A549 (cell line): ENCODE measurements at regions not wholly inside any gene's neighbourhood (a gene's known extent, or its start where the extent isn't known, plus 50 kb on each side); places are given as distances from the start of the nearest gene placed in this dataset.
"Not testable (repeated sequence)": the region's sequence is repeated elsewhere in the genome, so short reads cannot be mapped to it uniquely, and the experiment has no call there.

Experiments used
- ATAC-seq, 2 experiments: fragments of 200-7000 bp in 1 of 2; fragments of >200 bp in 1 of 2; cut with Nextera tagmentation in 1 of 2; cut with Tn5 transposase in 1 of 2; 3 replicates each; pipeline versions ENCODE4 v1.8.0 to v1.9.1; 2018 to 2020; ENCODE audit warnings: mild to moderate bottlenecking in 1 of 2, moderate library complexity in 1 of 2
- CTCF ChIA-PET: fragments of 300-600 bp; sonication (Branson Sonifier 250); formaldehyde crosslinking; extraction: SDS; loops from one replicate; lab custom pipeline; 2021; ENCODE audit warnings: antibody characterized with exemption, inconsistent platforms; lab: Yijun Ruan, JAX
- POLR2A ChIA-PET: fragments of 350-600 bp; formaldehyde crosslinking; extraction: SDS; loops from one replicate; lab custom pipeline; 2021; ENCODE audit warnings: antibody characterized with exemption, inconsistent platforms; lab: Yijun Ruan, JAX
- DNase-seq, 2 experiments: peaks; one replicate each; pipeline versions ENCODE4 v3.0.0 to v3.0.0-alpha.2; 2011 to 2016; ENCODE audit warnings: low read depth in 1 of 2, low spot score in 1 of 2
- FAIRE-seq: peaks from 2 replicates; lab custom pipeline; 2011; peaks lifted over from hg19 to GRCh38; lab: Jason Lieb, UNC
- H3K27ac ChIP-seq, 2 experiments: fragments of >200 bp; sonication (Bioruptor Twin); formaldehyde crosslinking; 3 replicates each; pipeline ENCODE4 v1.5.1; 2016 to 2017
- H3K4me1 ChIP-seq: fragments of >200 bp; sonication (Bioruptor Twin); formaldehyde crosslinking; 3 replicates; pipeline ENCODE4 v1.6.1; 2016
- H3K4me2 ChIP-seq: fragments of >200 bp; sonication (Bioruptor Twin); formaldehyde crosslinking; 3 replicates; pipeline ENCODE4 v1.6.1; 2016
- H3K4me3 ChIP-seq: fragments of >200 bp; sonication (Bioruptor Twin); formaldehyde crosslinking; 3 replicates; pipeline ENCODE4 v1.5.1; 2016
- H3K9me3 ChIP-seq: fragments of >200 bp; sonication (Bioruptor Twin); formaldehyde crosslinking; 3 replicates; pipeline ENCODE4 v1.6.1; 2016
- CBX8 ChIP-seq: fragments of 200-600 bp; sonication (generic); IDR thresholded peaks from 2 replicates; pipeline ENCODE4 v1.6.1; 2016
- CHD4 ChIP-seq: fragments of 200-600 bp; sonication (generic); IDR thresholded peaks from 2 replicates; pipeline ENCODE4 v1.6.1; 2016; ENCODE audit warnings: antibody characterized with exemption, mild to moderate bottlenecking, borderline replicate concordance
- CTCF ChIP-seq: fragments of >200 bp; sonication (Bioruptor Twin); formaldehyde crosslinking; IDR thresholded peaks from 3 replicates; pipeline ENCODE4 v1.5.1; 2016
- EP300 ChIP-seq, 2 experiments: fragments of >200 bp; sonication (Bioruptor Twin); formaldehyde crosslinking; IDR thresholded peaks; 2 replicates in 1 of 2; 3 replicates in 1 of 2; pipeline ENCODE4 v1.6.1; 2016 to 2017
- ESRRA ChIP-seq: fragments of 150-350 bp; IDR thresholded peaks from 2 replicates; pipeline ENCODE4 v1.6.1; 2014; ENCODE audit warnings: mild to moderate bottlenecking, low read length, borderline replicate concordance
- FOSB ChIP-seq: fragments of 250-450 bp; sonication (Bioruptor Pico); IDR thresholded peaks from 2 replicates; pipeline ENCODE4 v1.5.0; 2020; ENCODE audit warnings: mild to moderate bottlenecking, moderate library complexity
- FOXS1 ChIP-seq: fragments of 250-450 bp; sonication (Bioruptor Pico); IDR thresholded peaks from 2 replicates; pipeline ENCODE4 v1.5.0; 2020; ENCODE audit warnings: mild to moderate bottlenecking, moderate library complexity
- GATA3 ChIP-seq: IDR thresholded peaks from 2 replicates; pipeline ENCODE4 v1.6.1; 2012; ENCODE audit warnings: borderline replicate concordance
- HDAC2 ChIP-seq: fragments of 200-600 bp; sonication (generic); IDR thresholded peaks from 2 replicates; pipeline ENCODE4 v1.6.1; 2016
- HEYL ChIP-seq: fragments of 250-450 bp; sonication (Bioruptor Pico); IDR thresholded peaks from 2 replicates; pipeline ENCODE4 v1.8.0; 2021; ENCODE audit warnings: mild to moderate bottlenecking, moderate library complexity
- HMGXB4 ChIP-seq: fragments of 250-450 bp; sonication (Bioruptor Pico); IDR thresholded peaks from 2 replicates; pipeline ENCODE4 v1.5.0; 2021; ENCODE audit warnings: mild to moderate bottlenecking, moderate library complexity, borderline replicate concordance
- JUNB ChIP-seq: fragments of >200 bp; sonication (Bioruptor Twin); formaldehyde crosslinking; IDR thresholded peaks from 2 replicates; pipeline ENCODE4 v1.6.1; 2016
- MAX ChIP-seq: IDR thresholded peaks from 2 replicates; pipeline ENCODE4 v1.6.1; 2012
- MYC ChIP-seq: IDR thresholded peaks from 2 replicates; pipeline ENCODE4 v1.6.1; 2012; ENCODE audit warnings: mild to moderate bottlenecking, inconsistent platforms, low read length, improper control_type of control experiment, borderline replicate concordance
- POLR2A ChIP-seq: IDR thresholded peaks from 2 replicates; pipeline ENCODE4 v1.6.1; 2012; ENCODE audit warnings: mild to moderate bottlenecking, low read length
- RAD21 ChIP-seq, 2 experiments: fragments of >200 bp in 1 of 2; sonication (Bioruptor Twin) in 1 of 2; formaldehyde crosslinking in 1 of 2; IDR thresholded peaks in 1 of 2; conservative IDR thresholded peaks in 1 of 2; 2 replicates in 1 of 2; 3 replicates in 1 of 2; pipeline ENCODE4 v1.6.1; 2012 to 2018; ENCODE audit warnings: inconsistent platforms in 1 of 2
- SREBF2 ChIP-seq: fragments of 450-650 bp; IDR thresholded peaks from 2 replicates; pipeline ENCODE4 v1.6.1; 2014; ENCODE audit warnings: mild to moderate bottlenecking, moderate library complexity
- TFCP2L1 ChIP-seq: fragments of 250-450 bp; sonication (Bioruptor Pico); IDR thresholded peaks from 2 replicates; pipeline ENCODE4 v1.5.0; 2021; ENCODE audit warnings: mild to moderate bottlenecking
- WGBS: methylation state at CpG from one replicate; pipeline ENCODE4 v1.1.6; 2017; ENCODE audit errors: missing lambda C conversion rate; 5-methylcytosine and 5-hydroxymethylcytosine counted together

GRCh38 chr3:181925841-181926240 lies 214.1 kb downstream of the SOX2 start:
- H3K4me3 ChIP-seq, H3K9me3 ChIP-seq, H3K4me1 ChIP-seq, ATAC-seq, H3K4me2 ChIP-seq, H3K27ac ChIP-seq, FAIRE-seq, CTCF ChIA-PET, DNase-seq, POLR2A ChIA-PET: not testable (repeated sequence)
- 60% methylated on average over 17 of the region's 34 CpGs for WGBS

GRCh38 chr3:181929501-181929900 lies 217.8 kb downstream of the SOX2 start:
- no peak for TF ChIP-seq CHD4
- no peak for TF ChIP-seq EP300 (IDR thresholded peaks at IDR 0.05)
- no peak for TF ChIP-seq POLR2A
- no peak for TF ChIP-seq FOSB
- no peak for TF ChIP-seq HMGXB4 (CRISPR knock-in tag)
- TF ChIP-seq, all 56 proteins: peak for 0
- no peak for DNase-seq
- Histone ChIP-seq H3K4me3 (no peak overlapping the region), H3K27ac (no peak overlapping the region), H3K9me3 (no peaks in the 10 kb centered on the region), H3K4me2 (no peak overlapping the region), H3K4me1 (no peaks in the 10 kb centered on the region)
- 80% methylated on average over 5 of the region's 5 CpGs for WGBS
- ATAC-seq: no peak
- POLR2A ChIA-PET: no interaction called here
- FAIRE-seq: no peak
- CTCF ChIA-PET: no interaction called here

GRCh38 chr3:181930105-181930504 lies 218.4 kb downstream of the SOX2 start:
- DNase-seq (no peak), FAIRE-seq (no peak), ATAC-seq (no peak)
- Histone ChIP-seq H3K4me2 (no peak overlapping the region), H3K9me3 (no peaks in the 10 kb centered on the region), H3K4me3 (no peak overlapping the region), H3K27ac (no peak overlapping the region), H3K4me1 (no peaks in the 10 kb centered on the region)
- ChIA-PET CTCF (no interaction called here), POLR2A (no interaction called here)
- TF ChIP-seq CBX8 (no peak), HDAC2 (no peak), GATA3 (no peak), JUNB (no peak), HEYL (CRISPR knock-in tag) (no peak), MAX (no peak), HMGXB4 (CRISPR knock-in tag) (no peak), CTCF (no peak), ESRRA (no peak), TFCP2L1 (CRISPR knock-in tag) (no peak), EP300 (IDR thresholded peaks at IDR 0.05) (no peak), RAD21 (conservative IDR thresholded peaks at IDR 0.05 in 1 of 2, IDR thresholded peaks at IDR 0.05 in 1 of 2) (no peak), MYC (no peak), SREBF2 (no peak), FOXS1 (no peak)
- 61% methylated on average over 4 of the region's 4 CpGs for WGBS
